A549 (cell line): ENCODE measurements at regions not wholly inside any gene's neighbourhood (a gene's known extent, or its start where the extent isn't known, plus 50 kb on each side); places are given as distances from the start of the nearest gene placed in this dataset.

Experiments used
- ATAC-seq, 2 experiments: fragments of 200-7000 bp in 1 of 2; fragments of >200 bp in 1 of 2; cut with Nextera tagmentation in 1 of 2; cut with Tn5 transposase in 1 of 2; 3 replicates each; pipeline versions ENCODE4 v1.8.0 to v1.9.1; 2018 to 2020; ENCODE audit warnings: mild to moderate bottlenecking in 1 of 2, moderate library complexity in 1 of 2
- CTCF ChIA-PET: fragments of 300-600 bp; sonication (Branson Sonifier 250); formaldehyde crosslinking; extraction: SDS; loops from one replicate; lab custom pipeline; 2021; ENCODE audit warnings: antibody characterized with exemption, inconsistent platforms; lab: Yijun Ruan, JAX
- POLR2A ChIA-PET: fragments of 350-600 bp; formaldehyde crosslinking; extraction: SDS; loops from one replicate; lab custom pipeline; 2021; ENCODE audit warnings: antibody characterized with exemption, inconsistent platforms; lab: Yijun Ruan, JAX
- DNase-seq, 2 experiments: peaks; one replicate each; pipeline versions ENCODE4 v3.0.0 to v3.0.0-alpha.2; 2011 to 2016; ENCODE audit warnings: low read depth in 1 of 2, low spot score in 1 of 2
- FAIRE-seq: peaks from 2 replicates; lab custom pipeline; 2011; peaks lifted over from hg19 to GRCh38; lab: Jason Lieb, UNC
- H3K27ac ChIP-seq, 2 experiments: fragments of >200 bp; sonication (Bioruptor Twin); formaldehyde crosslinking; 3 replicates each; pipeline ENCODE4 v1.5.1; 2016 to 2017
- H3K4me1 ChIP-seq: fragments of >200 bp; sonication (Bioruptor Twin); formaldehyde crosslinking; 3 replicates; pipeline ENCODE4 v1.6.1; 2016
- H3K4me2 ChIP-seq: fragments of >200 bp; sonication (Bioruptor Twin); formaldehyde crosslinking; 3 replicates; pipeline ENCODE4 v1.6.1; 2016
- H3K4me3 ChIP-seq: fragments of >200 bp; sonication (Bioruptor Twin); formaldehyde crosslinking; 3 replicates; pipeline ENCODE4 v1.5.1; 2016
- H3K9me3 ChIP-seq: fragments of >200 bp; sonication (Bioruptor Twin); formaldehyde crosslinking; 3 replicates; pipeline ENCODE4 v1.6.1; 2016
- CBX8 ChIP-seq: fragments of 200-600 bp; sonication (generic); IDR thresholded peaks from 2 replicates; pipeline ENCODE4 v1.6.1; 2016
- CEBPB ChIP-seq, 2 experiments: fragments of >200 bp in 1 of 2; sonication (Bioruptor Twin) in 1 of 2; formaldehyde crosslinking in 1 of 2; IDR thresholded peaks; 2 replicates each; pipeline ENCODE4 v1.6.1; 2012 to 2016
- CHD4 ChIP-seq: fragments of 200-600 bp; sonication (generic); IDR thresholded peaks from 2 replicates; pipeline ENCODE4 v1.6.1; 2016; ENCODE audit warnings: antibody characterized with exemption, mild to moderate bottlenecking, borderline replicate concordance
- EP300 ChIP-seq, 2 experiments: fragments of >200 bp; sonication (Bioruptor Twin); formaldehyde crosslinking; IDR thresholded peaks; 2 replicates in 1 of 2; 3 replicates in 1 of 2; pipeline ENCODE4 v1.6.1; 2016 to 2017
- FOSB ChIP-seq: fragments of 250-450 bp; sonication (Bioruptor Pico); IDR thresholded peaks from 2 replicates; pipeline ENCODE4 v1.5.0; 2020; ENCODE audit warnings: mild to moderate bottlenecking, moderate library complexity
- FOXS1 ChIP-seq: fragments of 250-450 bp; sonication (Bioruptor Pico); IDR thresholded peaks from 2 replicates; pipeline ENCODE4 v1.5.0; 2020; ENCODE audit warnings: mild to moderate bottlenecking, moderate library complexity
- HDAC2 ChIP-seq: fragments of 200-600 bp; sonication (generic); IDR thresholded peaks from 2 replicates; pipeline ENCODE4 v1.6.1; 2016
- JUN ChIP-seq, 2 experiments: fragments of >200 bp; sonication (Bioruptor Twin); formaldehyde crosslinking; IDR thresholded peaks; 2 replicates in 1 of 2; 3 replicates in 1 of 2; pipeline ENCODE4 v1.6.1; 2016 to 2017
- KDM1A ChIP-seq: fragments of 200-600 bp; sonication (generic); IDR thresholded peaks from 2 replicates; pipeline ENCODE4 v1.6.1; 2016; ENCODE audit warnings: low read depth, mild to moderate bottlenecking
- KDM5A ChIP-seq: fragments of 200-600 bp; sonication (generic); IDR thresholded peaks from 2 replicates; pipeline ENCODE4 v1.6.1; 2016; ENCODE audit warnings: antibody characterized with exemption, mild to moderate bottlenecking
- MAFK ChIP-seq: fragments of 450-650 bp; IDR thresholded peaks from 2 replicates; pipeline ENCODE4 v1.6.1; 2014; ENCODE audit not compliant: partially characterized antibody
- MAZ ChIP-seq: fragments of 150-350 bp; IDR thresholded peaks from 2 replicates; pipeline ENCODE4 v1.6.1; 2014; ENCODE audit warnings: antibody characterized with exemption, low read depth, low read length, borderline replicate concordance
- NFE2L2 ChIP-seq: fragments of 150-350 bp; conservative IDR thresholded peaks from 2 replicates; pipeline ENCODE4 v1.6.1; 2014; ENCODE audit warnings: low read length
- PHF8 ChIP-seq: fragments of 200-600 bp; sonication (generic); IDR thresholded peaks from 2 replicates; pipeline ENCODE4 v1.6.1; 2016; ENCODE audit warnings: low read depth, mild to moderate bottlenecking, antibody characterized with exemption, moderate library complexity, borderline replicate concordance
- POLR2A ChIP-seq: IDR thresholded peaks from 2 replicates; pipeline ENCODE4 v1.6.1; 2012; ENCODE audit warnings: mild to moderate bottlenecking, low read length
- RCOR1 ChIP-seq: fragments of 150-350 bp; IDR thresholded peaks from 2 replicates; pipeline ENCODE4 v1.6.1; 2014; ENCODE audit warnings: antibody characterized with exemption, low read length, low read depth
- RNF2 ChIP-seq: fragments of 200-600 bp; sonication (generic); IDR thresholded peaks from 2 replicates; pipeline ENCODE4 v1.6.1; 2016; ENCODE audit warnings: low read depth, mild to moderate bottlenecking, antibody characterized with exemption, moderate library complexity, borderline replicate concordance
- SREBF2 ChIP-seq: fragments of 450-650 bp; IDR thresholded peaks from 2 replicates; pipeline ENCODE4 v1.6.1; 2014; ENCODE audit warnings: mild to moderate bottlenecking, moderate library complexity
- TFCP2L1 ChIP-seq: fragments of 250-450 bp; sonication (Bioruptor Pico); IDR thresholded peaks from 2 replicates; pipeline ENCODE4 v1.5.0; 2021; ENCODE audit warnings: mild to moderate bottlenecking
- TP53 ChIP-seq: fragments of 250-450 bp; sonication (Bioruptor Pico); IDR thresholded peaks from 2 replicates; pipeline ENCODE4 v1.5.0; 2021; ENCODE audit warnings: mild to moderate bottlenecking, moderate library complexity
- ZNF302 ChIP-seq: fragments of 250-450 bp; sonication (Bioruptor Pico); IDR thresholded peaks from 2 replicates; pipeline ENCODE4 v1.9.0; 2021; ENCODE audit warnings: inconsistent platforms, mild to moderate bottlenecking, moderate library complexity
- WGBS: methylation state at CpG from one replicate; pipeline ENCODE4 v1.1.6; 2017; ENCODE audit errors: missing lambda C conversion rate; 5-methylcytosine and 5-hydroxymethylcytosine counted together
- TF ChIP-seq, protein P1 (sequence below): fragments of 200-600 bp; sonication (generic); IDR thresholded peaks from 2 replicates; pipeline ENCODE4 v1.6.1; 2016; ENCODE audit warnings: antibody characterized with exemption, mild to moderate bottlenecking, moderate library complexity
- TF ChIP-seq, protein P2 (sequence below): fragments of 450-650 bp; IDR thresholded peaks from 2 replicates; pipeline ENCODE4 v1.6.1; 2014; ENCODE audit warnings: antibody characterized with exemption
- TF ChIP-seq, protein P3 (sequence below): fragments of 250-450 bp; sonication (Bioruptor Pico); IDR thresholded peaks from 2 replicates; pipeline ENCODE4 v1.5.0; 2020; ENCODE audit warnings: low read depth, mild to moderate bottlenecking, moderate library complexity
- TF ChIP-seq, protein P4 (sequence below): fragments of >200 bp; sonication (Bioruptor Twin); formaldehyde crosslinking; IDR thresholded peaks from 3 replicates; pipeline ENCODE4 v1.6.1; 2016
- TF ChIP-seq, protein P5 (sequence below): IDR thresholded peaks from 2 replicates; pipeline ENCODE4 v1.6.1; 2012

DNA sequence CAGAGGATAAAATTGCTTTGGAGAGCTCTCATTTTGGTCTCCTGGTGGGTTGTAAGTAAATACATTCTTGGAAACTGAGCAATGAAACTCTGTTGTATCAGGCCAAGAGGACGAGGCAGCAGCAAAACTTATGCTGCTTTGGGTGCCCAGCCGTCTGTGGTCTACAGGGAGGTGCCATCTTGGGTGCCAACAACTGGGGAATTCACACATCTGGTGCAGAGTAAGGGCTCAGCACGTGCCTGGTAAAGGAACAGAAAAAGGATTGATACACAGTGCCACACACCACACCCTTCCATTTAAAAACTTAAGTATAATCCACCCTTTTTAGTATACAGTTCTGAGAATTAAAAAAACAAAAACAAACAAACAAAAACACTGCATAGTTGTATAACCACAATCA lies 221.9 kb downstream of the TSN start:
- no peaks in the 10 kb centered on the region for H3K4me1 ChIP-seq
- no peak for FAIRE-seq
- TF ChIP-seq TFCP2L1 = no peak
- no peak for TF ChIP-seq KDM1A
- TF ChIP-seq, all 56 proteins: peak for 0
- Histone ChIP-seq H3K9me3 (no peaks in the 10 kb centered on the region), H3K4me2 (no peak overlapping the region), H3K4me3 (no peak overlapping the region), H3K27ac (no peak overlapping the region)
- ATAC-seq (no peak), DNase-seq (no peak)
- whole genome bisulfite sequencing = 6% methylated on average over 3 of the region's 3 CpGs
- POLR2A ChIA-PET = no interaction called here
- CTCF ChIA-PET = interaction anchor here (1.2 kb wide), 1 partner anchor 17 kb away, joined by 3 read pairs; no protein-coding TSS in a partner anchor

DNA sequence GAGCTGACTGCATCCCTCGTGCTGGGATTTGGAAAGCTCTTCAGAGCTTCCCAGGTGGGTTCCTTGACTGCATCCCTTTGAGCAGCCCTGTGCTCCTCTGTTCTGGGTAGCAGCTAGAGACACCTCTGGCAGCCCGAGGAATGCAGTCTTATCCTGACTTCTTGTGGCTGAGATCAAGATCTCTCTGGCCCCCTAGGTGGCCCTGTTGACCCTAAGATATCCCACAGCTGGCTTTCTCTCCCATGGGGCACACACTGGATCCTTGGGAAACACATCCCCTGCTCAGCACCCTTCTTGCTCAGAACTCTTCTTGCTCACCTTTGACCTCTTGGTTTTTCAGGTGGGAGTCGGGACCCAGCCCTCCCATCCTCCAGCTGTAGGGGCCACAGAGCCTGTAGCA lies 237.2 kb downstream of the TSN start:
- H3K4me3 ChIP-seq = no peak overlapping the region
- ATAC-seq = no peak

DNA sequence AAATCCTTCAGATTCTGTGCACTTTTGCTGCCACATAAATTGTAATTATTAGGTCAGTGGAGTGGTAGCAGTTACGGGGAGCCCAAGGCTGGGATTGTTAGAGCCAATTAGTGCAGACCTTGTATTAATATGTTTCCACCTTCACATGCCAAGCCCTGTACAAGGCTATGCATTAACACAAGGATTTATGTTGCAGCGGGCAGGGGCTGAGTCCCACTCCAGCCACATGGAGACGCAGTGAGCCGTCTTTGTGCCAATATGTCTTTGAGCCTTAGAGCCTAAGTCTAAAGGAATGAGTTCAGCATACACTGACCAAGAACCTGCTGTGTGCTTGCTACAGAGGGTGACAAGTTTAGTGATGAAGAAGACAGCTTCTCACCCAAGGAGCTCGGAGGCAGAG lies 238.2 kb downstream of the TSN start:
- CTCF ChIA-PET = no interaction called here
- H3K4me1 ChIP-seq = no peaks in the 10 kb centered on the region
- WGBS = 5% methylated on average over 5 of the region's 5 CpGs
- TF ChIP-seq PHF8 = no peak
- TF ChIP-seq CBX8 = no peak
- TF ChIP-seq EP300 (IDR thresholded peaks at IDR 0.05) = no peak
- TF ChIP-seq, protein P1, sequence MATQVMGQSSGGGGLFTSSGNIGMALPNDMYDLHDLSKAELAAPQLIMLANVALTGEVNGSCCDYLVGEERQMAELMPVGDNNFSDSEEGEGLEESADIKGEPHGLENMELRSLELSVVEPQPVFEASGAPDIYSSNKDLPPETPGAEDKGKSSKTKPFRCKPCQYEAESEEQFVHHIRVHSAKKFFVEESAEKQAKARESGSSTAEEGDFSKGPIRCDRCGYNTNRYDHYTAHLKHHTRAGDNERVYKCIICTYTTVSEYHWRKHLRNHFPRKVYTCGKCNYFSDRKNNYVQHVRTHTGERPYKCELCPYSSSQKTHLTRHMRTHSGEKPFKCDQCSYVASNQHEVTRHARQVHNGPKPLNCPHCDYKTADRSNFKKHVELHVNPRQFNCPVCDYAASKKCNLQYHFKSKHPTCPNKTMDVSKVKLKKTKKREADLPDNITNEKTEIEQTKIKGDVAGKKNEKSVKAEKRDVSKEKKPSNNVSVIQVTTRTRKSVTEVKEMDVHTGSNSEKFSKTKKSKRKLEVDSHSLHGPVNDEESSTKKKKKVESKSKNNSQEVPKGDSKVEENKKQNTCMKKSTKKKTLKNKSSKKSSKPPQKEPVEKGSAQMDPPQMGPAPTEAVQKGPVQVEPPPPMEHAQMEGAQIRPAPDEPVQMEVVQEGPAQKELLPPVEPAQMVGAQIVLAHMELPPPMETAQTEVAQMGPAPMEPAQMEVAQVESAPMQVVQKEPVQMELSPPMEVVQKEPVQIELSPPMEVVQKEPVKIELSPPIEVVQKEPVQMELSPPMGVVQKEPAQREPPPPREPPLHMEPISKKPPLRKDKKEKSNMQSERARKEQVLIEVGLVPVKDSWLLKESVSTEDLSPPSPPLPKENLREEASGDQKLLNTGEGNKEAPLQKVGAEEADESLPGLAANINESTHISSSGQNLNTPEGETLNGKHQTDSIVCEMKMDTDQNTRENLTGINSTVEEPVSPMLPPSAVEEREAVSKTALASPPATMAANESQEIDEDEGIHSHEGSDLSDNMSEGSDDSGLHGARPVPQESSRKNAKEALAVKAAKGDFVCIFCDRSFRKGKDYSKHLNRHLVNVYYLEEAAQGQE = no peak
- TF ChIP-seq ZNF302 (CRISPR knock-in tag) = no peak
- TF ChIP-seq FOSB = no peak
- TF ChIP-seq, protein P2, sequence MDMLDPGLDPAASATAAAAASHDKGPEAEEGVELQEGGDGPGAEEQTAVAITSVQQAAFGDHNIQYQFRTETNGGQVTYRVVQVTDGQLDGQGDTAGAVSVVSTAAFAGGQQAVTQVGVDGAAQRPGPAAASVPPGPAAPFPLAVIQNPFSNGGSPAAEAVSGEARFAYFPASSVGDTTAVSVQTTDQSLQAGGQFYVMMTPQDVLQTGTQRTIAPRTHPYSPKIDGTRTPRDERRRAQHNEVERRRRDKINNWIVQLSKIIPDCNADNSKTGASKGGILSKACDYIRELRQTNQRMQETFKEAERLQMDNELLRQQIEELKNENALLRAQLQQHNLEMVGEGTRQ = no peak
- TF ChIP-seq CHD4 = no peak
- TF ChIP-seq RCOR1 = no peak
- no peak for TF ChIP-seq MAFK
- no peak for TF ChIP-seq TP53 (CRISPR knock-in tag)
- no peak for FAIRE-seq
- ATAC-seq = no peak
- H3K9me3 ChIP-seq = no peaks in the 10 kb centered on the region
- no peak overlapping the region for H3K4me3 ChIP-seq
- DNase-seq = no peak
- POLR2A ChIA-PET = no interaction called here
- no peak overlapping the region for H3K4me2 ChIP-seq
- H3K27ac ChIP-seq = no peak overlapping the region

More for the DNA sequence above, 237.2 kb downstream of the TSN start:
- CTCF ChIA-PET = interaction anchor here (1.7 kb wide), 1 partner anchor 17 kb away, joined by 4 read pairs; no protein-coding TSS in a partner anchor
- Histone ChIP-seq H3K4me1 (no peaks in the 10 kb centered on the region), H3K9me3 (no peaks in the 10 kb centered on the region), H3K27ac (no peak overlapping the region), H3K4me2 (no peak overlapping the region)
- TF ChIP-seq, protein P2 = no peak
- TF ChIP-seq JUN (IDR thresholded peaks at IDR 0.05) (no peak), ZNF302 (CRISPR knock-in tag) (no peak), CEBPB (IDR thresholded peaks at IDR 0.05) (no peak), SREBF2 (no peak), NFE2L2 (no peak), FOXS1 (CRISPR knock-in tag) (no peak), MAZ (no peak), POLR2A (no peak), HDAC2 (no peak), RNF2 (no peak), KDM5A (no peak), TFCP2L1 (no peak)
- TF ChIP-seq, protein P3, sequence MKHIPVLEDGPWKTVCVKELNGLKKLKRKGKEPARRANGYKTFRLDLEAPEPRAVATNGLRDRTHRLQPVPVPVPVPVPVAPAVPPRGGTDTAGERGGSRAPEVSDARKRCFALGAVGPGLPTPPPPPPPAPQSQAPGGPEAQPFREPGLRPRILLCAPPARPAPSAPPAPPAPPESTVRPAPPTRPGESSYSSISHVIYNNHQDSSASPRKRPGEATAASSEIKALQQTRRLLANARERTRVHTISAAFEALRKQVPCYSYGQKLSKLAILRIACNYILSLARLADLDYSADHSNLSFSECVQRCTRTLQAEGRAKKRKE (CRISPR knock-in tag) = no peak
- TF ChIP-seq, protein P4, sequence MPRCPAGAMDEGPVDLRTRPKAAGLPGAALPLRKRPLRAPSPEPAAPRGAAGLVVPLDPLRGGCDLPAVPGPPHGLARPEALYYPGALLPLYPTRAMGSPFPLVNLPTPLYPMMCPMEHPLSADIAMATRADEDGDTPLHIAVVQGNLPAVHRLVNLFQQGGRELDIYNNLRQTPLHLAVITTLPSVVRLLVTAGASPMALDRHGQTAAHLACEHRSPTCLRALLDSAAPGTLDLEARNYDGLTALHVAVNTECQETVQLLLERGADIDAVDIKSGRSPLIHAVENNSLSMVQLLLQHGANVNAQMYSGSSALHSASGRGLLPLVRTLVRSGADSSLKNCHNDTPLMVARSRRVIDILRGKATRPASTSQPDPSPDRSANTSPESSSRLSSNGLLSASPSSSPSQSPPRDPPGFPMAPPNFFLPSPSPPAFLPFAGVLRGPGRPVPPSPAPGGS = no peak
- TF ChIP-seq, protein P5, sequence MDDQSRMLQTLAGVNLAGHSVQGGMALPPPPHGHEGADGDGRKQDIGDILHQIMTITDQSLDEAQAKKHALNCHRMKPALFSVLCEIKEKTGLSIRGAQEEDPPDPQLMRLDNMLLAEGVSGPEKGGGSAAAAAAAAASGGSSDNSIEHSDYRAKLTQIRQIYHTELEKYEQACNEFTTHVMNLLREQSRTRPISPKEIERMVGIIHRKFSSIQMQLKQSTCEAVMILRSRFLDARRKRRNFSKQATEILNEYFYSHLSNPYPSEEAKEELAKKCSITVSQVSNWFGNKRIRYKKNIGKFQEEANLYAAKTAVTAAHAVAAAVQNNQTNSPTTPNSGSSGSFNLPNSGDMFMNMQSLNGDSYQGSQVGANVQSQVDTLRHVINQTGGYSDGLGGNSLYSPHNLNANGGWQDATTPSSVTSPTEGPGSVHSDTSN = no peak
- FAIRE-seq (no peak), DNase-seq (no peak)
- POLR2A ChIA-PET = no interaction called here
- WGBS = 4% methylated on average over 2 of the region's 3 CpGs
